ENCODE measurements at regions not wholly inside any gene's neighbourhood (a gene's known extent, or its start where the extent isn't known, plus 50 kb on each side); places are given as distances from the start of the nearest gene placed in this dataset.
"Not testable (repeated sequence)": the region's sequence is repeated elsewhere in the genome, so short reads cannot be mapped to it uniquely, and the experiment has no call there.

DNA sequence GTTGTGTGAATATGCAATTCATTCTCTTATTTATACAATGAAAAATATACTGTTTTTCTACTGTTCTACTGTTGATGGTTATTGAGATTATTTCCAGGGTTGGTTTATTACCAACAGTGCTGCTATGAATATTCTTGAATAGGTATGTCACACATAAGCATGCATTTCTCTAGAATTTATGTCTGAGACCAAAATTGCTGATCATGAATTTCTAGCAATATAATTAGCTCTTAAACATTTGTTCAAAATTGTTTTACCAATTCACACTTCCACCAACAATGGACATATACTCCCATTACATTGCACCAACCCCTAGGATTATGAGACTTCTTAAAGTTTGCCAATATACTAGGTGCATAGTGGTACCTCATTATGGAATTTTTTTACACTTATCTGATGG, 164.1 kb upstream of the KCNQ5 start:
- Histone ChIP-seq H3K36me3 (no peaks in the 10 kb centered on the region), H3K9me3 (no peaks in the 10 kb centered on the region), H3K27me3 (no peaks in the 10 kb centered on the region), H3K4me3 (no peak overlapping the region)
- DNase-seq: no peak

DNA sequence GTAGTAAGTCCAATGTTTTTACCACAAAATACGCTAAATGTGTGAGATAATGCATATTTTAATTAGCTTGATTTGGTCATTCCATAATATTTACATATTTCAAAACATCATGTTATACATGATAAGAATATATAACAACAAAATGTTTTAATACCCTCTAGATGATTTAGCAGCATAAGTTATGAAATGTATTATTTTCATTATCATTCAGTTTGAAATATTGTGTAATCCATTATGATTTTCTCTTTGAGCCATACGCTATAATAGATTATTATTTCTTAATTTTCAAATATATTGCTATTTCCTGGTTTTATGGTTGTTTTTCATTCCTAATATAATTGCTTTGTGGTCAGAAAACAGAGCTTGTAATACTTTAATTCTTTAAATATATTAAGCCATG, 163.3 kb upstream of the KCNQ5 start:
- Histone ChIP-seq H3K9me3 (no peaks in the 10 kb centered on the region), H3K36me3 (no peaks in the 10 kb centered on the region), H3K27me3 (no peaks in the 10 kb centered on the region), H3K4me3 (no peak overlapping the region)
- no peak for DNase-seq

DNA sequence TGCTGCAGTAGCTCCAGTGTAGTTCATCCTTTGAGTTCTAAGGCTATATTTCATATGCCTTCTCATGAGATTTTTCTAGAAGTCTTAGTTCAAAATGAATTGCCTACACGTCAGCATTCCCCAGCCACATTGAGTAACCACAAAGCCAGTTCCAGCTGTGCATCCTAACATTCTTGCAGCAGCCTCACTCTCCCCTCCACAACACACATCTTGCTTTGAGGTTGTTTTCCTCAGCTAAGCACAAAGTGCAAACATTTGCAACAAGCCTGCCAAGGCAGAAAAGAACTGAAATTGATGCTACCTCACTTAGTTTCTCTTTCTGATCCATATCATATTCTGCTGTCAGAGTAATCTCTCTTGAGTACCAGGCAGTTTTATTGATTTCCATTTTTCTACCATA, 160.7 kb upstream of the KCNQ5 start:
- no peaks in the 10 kb centered on the region for H3K36me3 ChIP-seq
- no peaks in the 10 kb centered on the region for H3K9me3 ChIP-seq
- H3K27me3 ChIP-seq: no peaks in the 10 kb centered on the region
- no peak overlapping the region for H3K4me3 ChIP-seq
- no peak for DNase-seq

DNA sequence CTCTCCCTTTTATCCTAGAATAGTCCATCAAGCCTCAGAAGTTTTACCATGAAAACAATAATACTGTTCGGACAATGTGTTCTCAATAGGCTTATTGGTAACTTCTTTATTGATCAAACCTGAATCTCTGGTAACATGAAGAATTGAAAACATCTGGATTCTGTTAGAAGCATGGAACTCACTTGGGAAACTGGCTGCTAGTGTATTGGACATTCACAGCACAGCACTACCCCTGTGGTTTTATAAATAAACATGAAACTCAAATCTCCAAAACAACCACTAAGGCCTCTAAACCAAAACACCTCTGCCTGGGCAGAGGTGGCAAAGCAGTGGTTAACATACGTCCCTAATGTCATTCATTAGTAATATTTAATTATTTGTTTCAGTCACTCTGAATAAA, 157.6 kb upstream of the KCNQ5 start:
- DNase-seq: no peak
- H3K36me3 ChIP-seq: no peaks in the 10 kb centered on the region
- no peak overlapping the region for H3K4me3 ChIP-seq
- H3K27me3 ChIP-seq: no peaks in the 10 kb centered on the region
- H3K9me3 ChIP-seq: no peaks in the 10 kb centered on the region

DNA sequence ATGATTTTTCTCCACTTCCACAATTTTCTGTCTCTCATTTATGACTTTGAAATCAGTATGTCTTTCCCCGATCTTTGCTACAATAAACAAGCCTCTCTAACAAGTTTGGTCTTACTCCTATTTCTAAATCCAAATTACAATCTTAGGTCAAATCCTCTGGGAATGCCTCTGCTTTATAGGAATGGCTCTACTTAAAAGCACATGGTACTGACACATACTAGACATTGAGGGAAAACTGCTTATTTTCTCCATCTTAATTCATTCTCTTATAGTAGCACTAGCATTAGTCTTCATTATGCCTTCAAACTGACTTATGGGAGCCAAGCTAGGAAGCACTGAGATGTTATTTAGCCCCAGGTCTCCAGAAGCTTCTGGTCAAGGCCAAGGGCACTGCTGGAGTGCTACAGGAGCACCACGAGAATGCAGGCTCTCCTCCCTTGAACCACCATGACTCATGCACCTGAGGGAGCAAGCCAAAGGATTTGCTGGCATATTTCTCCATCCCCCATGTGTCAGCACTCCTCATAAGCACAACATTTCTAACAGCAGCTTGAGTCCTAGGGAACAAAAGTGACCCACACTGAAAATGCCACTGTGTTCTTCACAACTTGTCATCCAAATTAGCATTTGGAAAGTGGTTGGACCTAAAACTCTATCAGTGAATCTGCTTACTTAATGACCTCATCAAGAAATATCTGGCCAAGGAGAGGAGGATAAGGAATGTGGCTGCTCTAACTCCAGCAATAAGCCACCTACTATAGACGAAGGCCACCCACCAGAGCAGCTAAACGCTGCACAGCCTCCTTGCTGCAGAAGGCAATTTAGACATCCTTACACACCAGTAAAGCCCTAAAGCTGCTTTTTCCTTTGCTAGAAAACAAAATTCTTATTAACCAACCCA, 156.8 kb upstream of the KCNQ5 start:
- H3K27me3 ChIP-seq: no peaks in the 10 kb centered on the region
- H3K9me3 ChIP-seq: no peaks in the 10 kb centered on the region
- peak; percentile 74 for DNase-seq
- H3K4me3 ChIP-seq: no peak overlapping the region
- no peaks in the 10 kb centered on the region for H3K36me3 ChIP-seq

DNA sequence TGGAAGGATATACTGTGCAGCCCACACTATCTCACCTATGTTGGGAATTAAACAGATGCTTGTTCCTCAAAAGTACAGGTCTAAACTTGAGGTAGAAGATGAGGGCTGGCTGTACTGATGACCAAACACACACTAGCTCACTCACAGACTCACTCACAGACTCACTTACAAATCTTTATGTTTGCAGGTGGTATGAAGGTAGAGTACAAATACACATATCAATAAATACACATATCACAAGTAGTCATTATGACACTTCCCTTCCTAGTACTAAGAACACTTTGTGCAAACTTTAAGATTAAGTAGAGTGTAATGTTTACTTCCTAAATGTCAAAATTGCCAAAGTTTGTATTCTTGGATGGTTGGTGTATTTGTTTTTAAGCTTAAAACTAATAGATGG, 155.4 kb upstream of the KCNQ5 start:
- Histone ChIP-seq H3K27me3 (no peaks in the 10 kb centered on the region), H3K36me3 (no peaks in the 10 kb centered on the region), H3K4me3 (no peak overlapping the region), H3K9me3 (no peaks in the 10 kb centered on the region)
- DNase-seq: no peak

DNA sequence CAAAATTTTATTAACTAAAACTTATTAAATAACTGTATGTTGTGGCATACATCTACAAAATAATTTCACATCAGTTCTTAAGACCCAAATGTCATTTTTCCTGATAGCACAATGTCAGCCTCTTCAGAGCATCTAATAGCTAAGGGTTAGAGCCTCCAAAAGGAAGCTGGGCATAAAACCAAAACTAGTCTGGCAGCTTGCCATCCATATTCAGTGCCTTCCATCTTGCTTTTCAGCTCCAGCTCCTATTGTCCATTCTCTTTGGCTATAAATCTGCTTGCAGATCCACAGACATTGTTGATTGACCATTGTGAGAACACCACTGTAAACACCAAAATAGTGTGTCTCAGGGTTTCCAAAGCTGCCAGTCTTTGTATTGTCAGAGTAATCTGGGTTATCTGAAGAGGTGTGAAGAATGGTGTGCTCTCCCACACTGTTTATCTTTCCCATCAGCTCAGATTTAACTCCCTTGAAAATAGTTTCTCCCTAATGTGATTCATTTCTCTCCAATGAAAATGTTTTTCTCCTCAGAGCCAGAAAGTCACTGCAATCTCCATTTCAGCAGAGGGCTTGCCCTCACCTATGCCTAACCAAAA, 154.8 kb upstream of the KCNQ5 start:
- no peak for DNase-seq
- Histone ChIP-seq H3K4me3 (no peak overlapping the region), H3K27me3 (no peaks in the 10 kb centered on the region), H3K36me3 (no peaks in the 10 kb centered on the region), H3K9me3 (no peaks in the 10 kb centered on the region)

DNA sequence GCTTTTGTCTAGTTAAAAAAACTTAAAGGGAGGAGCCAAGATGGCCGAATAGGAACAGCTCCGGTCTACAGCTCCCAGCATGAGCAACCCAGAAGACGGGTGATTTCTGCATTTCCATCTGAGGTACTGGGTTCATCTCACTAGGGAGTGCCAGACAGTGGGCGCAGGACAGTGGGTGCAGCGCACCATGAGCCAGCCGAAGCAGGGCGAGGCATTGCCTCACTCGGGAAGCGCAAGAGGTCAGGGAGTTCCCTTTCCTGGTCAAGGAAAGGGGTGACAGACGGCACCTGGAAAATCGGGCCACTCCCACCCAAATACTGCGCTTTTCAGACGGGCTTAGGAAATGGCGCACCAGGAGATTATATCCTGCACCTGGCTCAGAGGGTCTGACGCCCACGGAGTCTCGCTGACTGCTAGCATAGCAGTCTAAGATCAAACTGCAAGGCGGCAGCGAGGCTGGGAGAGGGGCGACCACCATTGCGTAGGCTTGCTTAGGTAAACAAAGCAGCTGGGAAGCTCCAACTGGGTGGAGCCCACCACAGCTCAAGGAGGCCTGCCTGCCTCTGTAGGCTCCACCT, 152.4 kb upstream of the KCNQ5 start:
- H3K36me3 ChIP-seq, H3K4me3 ChIP-seq, H3K9me3 ChIP-seq, H3K27me3 ChIP-seq, DNase-seq: not testable (repeated sequence)

DNA sequence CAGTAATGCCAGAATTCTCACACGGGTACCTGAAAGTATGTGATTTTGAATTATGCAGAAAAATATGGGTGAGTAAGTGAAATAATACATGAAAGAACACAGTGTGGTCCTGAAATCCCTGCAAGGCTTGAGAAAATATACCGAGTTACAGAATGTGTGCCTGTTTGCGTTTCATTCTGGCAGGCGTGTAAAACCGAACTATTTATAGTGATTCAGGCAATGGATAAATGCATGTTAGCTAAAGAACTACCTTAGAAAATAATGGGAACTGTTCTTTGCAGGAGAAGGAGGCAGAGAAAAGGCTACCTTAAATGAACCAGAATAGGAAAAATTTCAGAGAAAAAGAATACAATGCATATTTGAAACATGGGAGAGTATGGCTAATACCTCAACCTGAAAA, 145.8 kb upstream of the KCNQ5 start:
- Histone ChIP-seq H3K27me3 (no peaks in the 10 kb centered on the region), H3K9me3 (no peaks in the 10 kb centered on the region), H3K4me3 (no peak overlapping the region), H3K36me3 (no peaks in the 10 kb centered on the region)
- DNase-seq: no peak

DNA sequence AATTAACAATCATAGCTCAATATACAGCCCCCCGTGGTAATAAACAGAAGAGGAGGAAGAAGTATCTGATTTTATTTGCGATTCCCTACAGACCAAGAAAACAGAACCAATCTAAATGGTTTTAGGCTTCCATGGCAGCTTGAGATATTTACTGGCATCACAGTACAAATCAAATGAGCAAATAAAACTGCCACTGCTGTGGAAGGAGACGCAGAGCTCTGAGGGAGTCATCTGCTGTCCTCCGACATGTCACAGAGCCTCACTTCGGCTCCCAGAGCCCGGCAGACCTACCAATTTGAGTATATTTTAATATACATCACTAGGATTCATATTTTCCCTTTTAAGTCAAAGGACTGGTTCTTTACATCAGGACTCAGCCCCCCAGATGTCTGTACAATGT, 145.2 kb upstream of the KCNQ5 start:
- Histone ChIP-seq H3K36me3 (no peaks in the 10 kb centered on the region), H3K4me3 (no peak overlapping the region), H3K27me3 (no peaks in the 10 kb centered on the region), H3K9me3 (no peaks in the 10 kb centered on the region)
- DNase-seq: no peak

DNA sequence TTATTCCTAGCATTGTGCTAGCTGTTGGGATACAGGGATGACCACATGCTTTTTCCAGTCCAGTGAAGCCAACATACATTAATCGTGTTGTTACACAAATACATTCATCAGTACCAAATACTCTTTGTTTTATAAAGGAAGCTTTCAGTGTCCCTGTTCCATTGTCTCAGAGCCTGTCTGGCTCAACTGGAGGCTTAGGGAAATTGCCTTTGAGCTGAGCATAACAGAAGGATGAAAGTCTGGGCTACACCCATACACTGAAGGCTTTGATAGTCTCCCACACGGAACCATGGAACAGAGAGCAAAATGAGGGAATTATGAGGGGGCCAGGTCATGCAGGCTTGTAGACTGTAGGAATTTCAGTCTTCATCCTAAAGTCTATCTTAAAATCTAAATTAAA, 126.4 kb upstream of the KCNQ5 start:
- Histone ChIP-seq H3K9me3 (no peaks in the 10 kb centered on the region), H3K36me3 (no peaks in the 10 kb centered on the region), H3K4me3 (no peak overlapping the region), H3K27me3 (no peaks in the 10 kb centered on the region)
- DNase-seq: no peak

DNA sequence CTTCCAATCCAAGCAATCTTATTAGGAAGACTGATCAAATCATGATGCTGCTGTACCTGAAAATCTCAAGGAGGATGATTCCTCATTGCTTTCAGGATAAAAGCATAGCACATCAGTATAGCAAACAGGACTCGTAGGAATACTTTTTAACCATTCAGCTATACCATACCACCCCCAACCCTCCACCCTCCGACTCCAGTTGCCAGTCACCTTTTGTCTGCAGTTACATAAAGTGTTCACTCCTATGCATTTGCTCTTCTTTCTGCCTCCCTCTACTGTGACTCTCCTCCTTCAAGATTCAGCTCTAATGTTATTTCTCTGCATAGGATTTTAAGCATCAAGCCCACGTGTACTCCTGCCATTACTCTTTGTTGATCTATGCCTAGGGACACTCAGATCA, 124.7 kb upstream of the KCNQ5 start:
- no peaks in the 10 kb centered on the region for H3K9me3 ChIP-seq
- H3K36me3 ChIP-seq: no peaks in the 10 kb centered on the region
- DNase-seq: no peak
- no peak overlapping the region for H3K4me3 ChIP-seq
- no peaks in the 10 kb centered on the region for H3K27me3 ChIP-seq

DNA sequence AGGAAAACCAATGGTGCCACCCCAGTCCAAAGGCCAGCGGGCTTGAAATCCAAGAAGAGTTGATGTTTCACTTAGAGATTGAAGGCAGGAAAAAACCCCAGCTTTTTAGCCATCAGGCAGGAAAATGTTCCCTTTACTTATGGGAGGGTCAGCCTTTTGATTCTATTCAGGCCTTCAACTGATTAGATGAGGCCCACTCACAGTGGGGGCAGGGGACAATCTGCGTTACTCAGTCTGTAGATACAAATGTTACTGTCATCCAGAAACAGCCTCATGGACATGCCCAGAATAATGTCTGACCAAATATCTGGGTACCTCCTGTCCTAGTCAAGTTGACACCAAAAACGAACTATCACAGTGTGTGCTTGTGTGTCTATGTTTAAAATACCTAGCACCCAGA, 121.2 kb upstream of the KCNQ5 start:
- H3K4me3 ChIP-seq: no peak overlapping the region
- H3K9me3 ChIP-seq: no peaks in the 10 kb centered on the region
- no peak for DNase-seq
- H3K27me3 ChIP-seq: no peaks in the 10 kb centered on the region
- no peaks in the 10 kb centered on the region for H3K36me3 ChIP-seq

DNA sequence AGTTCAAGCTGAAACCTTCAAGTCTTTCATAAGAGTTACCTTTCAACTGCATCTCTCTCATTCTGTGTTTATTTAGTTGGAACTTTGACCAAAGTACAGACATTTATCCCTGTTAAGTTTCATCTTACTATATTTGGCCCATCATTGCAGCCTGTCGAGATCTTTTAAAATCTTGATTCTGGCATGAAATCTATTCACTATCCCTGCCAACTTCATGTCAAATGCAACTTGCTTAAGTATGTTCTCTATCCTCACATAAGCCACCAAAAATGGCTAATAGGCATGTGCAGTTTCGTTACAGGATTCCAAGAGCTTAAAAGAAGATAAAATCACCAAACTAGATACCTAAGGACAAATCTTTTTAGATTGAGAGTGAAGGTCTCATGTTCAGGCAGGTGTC, 117.5 kb upstream of the KCNQ5 start:
- no peaks in the 10 kb centered on the region for H3K9me3 ChIP-seq
- no peak overlapping the region for H3K4me3 ChIP-seq
- DNase-seq: no peak
- H3K36me3 ChIP-seq: no peaks in the 10 kb centered on the region
- H3K27me3 ChIP-seq: no peaks in the 10 kb centered on the region

DNA sequence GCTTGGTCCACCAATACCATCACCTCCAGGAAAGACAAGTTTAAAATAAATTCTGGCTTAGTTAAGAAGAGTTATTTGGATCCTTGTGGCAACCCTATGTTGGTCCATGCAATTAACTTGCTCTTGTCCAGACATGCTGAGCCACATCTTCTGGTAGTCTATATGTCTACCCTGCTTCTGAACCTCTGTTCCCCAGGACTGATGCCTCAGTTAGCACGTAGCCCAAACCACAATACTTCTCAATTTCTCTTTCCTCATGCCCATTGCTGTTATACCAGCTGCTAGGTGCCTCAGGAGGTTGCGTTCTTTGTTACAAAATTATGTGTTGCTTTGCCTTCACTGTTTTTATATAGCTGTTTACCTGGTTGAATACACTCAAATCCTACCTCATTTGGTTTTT, 116.4 kb upstream of the KCNQ5 start:
- Histone ChIP-seq H3K36me3 (no peaks in the 10 kb centered on the region), H3K9me3 (no peaks in the 10 kb centered on the region), H3K4me3 (no peak overlapping the region), H3K27me3 (no peaks in the 10 kb centered on the region)
- DNase-seq: no peak

DNA sequence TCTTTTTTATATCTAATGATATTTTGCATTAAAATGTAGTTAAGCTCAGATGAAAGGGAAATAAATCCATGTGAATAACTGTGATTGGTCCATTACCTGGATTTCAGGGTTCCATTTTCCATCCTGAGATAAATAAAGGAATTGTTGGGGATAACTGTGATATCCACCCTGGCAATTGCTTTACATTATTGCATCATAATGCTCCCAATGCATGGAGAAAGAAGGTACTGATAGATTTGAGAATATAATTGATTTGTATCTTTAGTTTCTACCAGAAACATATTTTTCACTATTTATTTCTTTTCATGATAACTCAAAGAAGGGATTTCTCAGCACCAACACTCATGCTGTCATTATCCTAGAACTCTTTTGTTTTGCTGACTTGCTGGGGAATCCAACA, 102.0 kb upstream of the KCNQ5 start:
- Histone ChIP-seq H3K9me3 (no peaks in the 10 kb centered on the region), H3K36me3 (no peaks in the 10 kb centered on the region), H3K27me3 (no peaks in the 10 kb centered on the region), H3K4me3 (no peak overlapping the region)
- no peak for DNase-seq

DNA sequence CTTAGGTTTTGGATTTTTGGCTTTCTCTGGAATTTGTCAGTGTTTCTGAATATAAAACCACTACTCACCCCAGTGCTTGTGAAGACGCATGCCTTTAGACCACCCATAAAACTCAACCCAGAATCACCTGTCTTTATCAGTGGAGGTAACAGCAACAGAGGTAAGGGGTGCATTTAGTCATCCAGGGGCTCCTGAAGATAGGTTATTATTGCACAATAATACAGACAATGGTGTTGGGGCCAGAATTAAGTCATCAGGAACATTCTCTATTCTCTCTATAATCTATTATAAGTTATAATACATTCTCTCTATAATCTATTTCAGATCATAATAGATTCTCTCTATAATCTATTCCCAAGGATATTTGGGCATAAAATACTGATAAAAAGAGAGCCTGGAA, 100.2 kb upstream of the KCNQ5 start:
- Histone ChIP-seq H3K4me3 (no peak overlapping the region), H3K27me3 (no peaks in the 10 kb centered on the region), H3K36me3 (no peaks in the 10 kb centered on the region), H3K9me3 (no peaks in the 10 kb centered on the region)
- no peak for DNase-seq

DNA sequence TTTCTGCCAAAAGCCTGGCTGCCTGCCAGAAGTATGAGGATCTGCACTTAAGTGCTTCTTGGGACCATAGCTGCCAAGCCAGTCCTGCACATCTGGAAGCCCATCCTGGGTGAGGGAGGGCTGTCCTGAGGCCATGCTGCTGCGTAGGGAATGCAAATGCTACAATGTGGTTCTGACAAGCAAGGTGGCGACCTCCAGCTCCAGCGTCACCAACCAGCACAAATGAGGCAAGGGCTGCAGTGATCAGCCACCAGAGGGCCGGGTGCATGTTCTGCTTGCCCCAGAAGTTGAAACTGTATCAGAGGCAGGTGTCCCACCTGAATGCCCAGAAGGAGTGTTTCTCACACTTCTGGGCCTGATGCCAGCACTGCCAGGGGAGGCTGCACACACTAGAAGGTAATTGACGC, 99.1 kb upstream of the KCNQ5 start:
- no peaks in the 10 kb centered on the region for H3K9me3 ChIP-seq
- DNase-seq: no peak
- H3K36me3 ChIP-seq: no peaks in the 10 kb centered on the region
- H3K27me3 ChIP-seq: no peaks in the 10 kb centered on the region
- no peak overlapping the region for H3K4me3 ChIP-seq
